NCI-H146 (cell line): ENCODE measurements at regions not wholly inside any gene's neighbourhood (a gene's known extent, or its start where the extent isn't known, plus 50 kb on each side); places are given as distances from the start of the nearest gene placed in this dataset.

ENCODE experiments used
- DNase-seq: peaks from one replicate; lab custom pipeline; 2025; lab: John Stamatoyannopoulos, UW

DNA sequence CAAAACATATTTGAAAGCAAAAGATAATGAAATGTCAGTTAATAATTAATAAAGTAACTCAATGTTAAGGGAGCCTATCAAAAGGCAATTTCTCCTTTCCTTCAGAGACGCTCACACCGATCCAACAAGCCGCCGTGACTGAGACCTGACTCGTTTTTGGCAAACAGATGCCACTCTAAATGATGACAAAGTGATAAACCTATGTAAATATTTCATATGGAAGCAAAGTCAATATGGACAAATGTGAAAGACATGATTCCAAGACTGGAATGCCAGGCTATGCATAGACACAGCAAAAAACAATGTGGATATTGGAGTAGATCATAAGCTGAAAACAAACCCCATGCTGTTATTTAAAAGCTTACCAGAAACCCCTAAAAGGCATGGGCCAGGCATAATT, 137.2 kb upstream of the SUCLG2 start:
- DNase-seq, result no peak

DNA sequence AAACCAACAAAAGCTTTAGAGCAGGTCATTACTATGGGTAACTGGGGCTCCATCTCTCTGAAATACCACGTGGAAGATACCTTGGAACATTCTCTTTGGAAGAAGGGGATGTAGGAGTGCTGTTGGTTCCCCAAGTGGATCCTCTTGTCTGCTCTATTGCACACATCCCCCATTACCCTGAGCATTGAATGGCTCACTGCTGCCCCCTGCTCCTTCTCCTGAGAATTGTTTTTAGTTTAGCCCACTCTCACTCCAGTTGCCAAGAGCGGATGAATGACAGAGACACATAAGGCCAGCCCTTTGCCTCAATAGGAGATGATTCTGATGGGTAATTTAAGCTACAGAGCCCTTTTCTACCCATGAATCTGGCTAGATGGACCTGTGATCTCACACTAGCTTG, 135.6 kb upstream of the SUCLG2 start:
- DNase-seq, result no peak

DNA sequence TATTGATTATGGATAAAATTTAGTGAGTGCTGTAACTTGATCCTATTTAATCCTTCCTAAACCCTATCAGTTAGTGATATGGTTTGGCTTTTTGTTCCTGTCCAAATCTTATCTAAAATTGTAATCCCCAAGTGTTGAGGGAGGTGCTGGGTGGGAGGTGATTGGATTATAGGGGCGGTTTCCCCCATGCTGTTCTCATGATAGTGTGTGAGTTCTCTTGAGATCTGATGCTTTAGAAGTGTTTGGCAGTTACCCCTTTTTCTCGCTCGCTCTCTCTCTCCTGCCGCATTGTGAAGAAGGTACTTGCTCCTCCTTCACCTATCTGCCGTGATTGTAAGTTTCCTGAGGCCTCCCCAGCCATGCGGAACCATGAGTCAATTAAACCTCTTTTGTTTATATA, 134.0 kb upstream of the SUCLG2 start:
- DNase-seq, result no peak

DNA sequence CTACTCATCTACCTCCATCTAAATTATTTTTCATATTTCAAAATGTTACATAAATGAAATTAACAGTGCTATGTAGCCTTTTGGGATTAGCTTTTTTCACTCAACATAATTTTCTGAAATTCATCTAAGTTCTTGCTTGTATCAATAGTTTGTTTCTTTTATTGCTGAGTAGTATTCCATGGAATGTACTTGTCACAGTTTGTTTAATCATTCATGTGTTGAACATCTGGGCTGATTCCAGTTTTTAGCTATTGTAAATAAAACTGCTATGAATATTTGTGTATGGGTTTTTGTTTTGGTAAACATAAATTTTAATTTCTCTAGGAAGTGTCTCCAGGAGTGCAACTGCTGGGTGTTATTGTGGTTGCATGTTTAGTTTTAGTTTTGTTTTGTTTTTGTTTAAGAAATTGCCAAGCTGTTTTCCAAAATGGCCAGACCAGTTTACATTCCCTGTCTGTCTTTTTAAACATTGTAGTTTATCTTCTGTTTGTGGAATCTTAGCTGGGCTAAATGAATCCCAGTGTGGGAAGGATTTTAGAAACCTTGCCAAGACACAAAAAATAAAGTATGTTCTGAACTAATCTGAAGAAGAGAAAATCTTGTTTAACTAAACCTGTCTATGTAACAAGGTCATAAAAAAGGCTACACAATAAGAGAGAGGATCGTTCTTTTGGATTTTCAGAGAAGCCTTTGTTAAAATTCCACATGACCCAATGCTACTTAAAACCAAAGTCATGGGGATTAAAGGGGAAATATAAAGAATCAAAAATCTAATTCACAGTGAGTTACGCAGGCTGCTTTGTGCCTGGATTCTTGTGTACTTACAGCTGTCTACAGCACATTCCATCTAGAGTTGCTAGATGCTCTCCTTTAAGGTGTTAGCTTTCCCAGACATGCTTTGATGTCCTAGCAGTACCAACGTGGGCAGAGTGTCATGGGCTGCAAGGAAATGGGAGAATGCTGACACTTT, 129.2 kb upstream of the SUCLG2 start:
- no peak for DNase-seq

DNA sequence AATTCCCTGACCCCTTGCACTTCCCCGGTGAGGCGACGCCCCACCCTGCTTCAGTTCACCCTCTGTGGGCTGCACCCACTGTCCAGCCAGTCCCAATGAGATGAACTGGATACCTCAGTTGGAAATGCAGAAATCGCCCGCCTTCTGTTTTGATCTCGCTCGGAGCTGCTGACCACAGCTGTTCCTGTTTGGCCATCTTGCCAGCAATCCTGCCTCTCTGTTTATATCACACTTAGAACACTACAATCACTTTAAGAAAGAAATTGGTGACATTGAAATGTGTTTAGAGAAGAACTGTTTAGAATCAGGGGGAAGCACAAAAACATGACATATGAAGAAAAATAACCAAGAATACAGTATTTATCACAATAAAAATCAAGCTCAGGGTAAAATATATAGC, 127.5 kb upstream of the SUCLG2 start:
- no peak for DNase-seq

DNA sequence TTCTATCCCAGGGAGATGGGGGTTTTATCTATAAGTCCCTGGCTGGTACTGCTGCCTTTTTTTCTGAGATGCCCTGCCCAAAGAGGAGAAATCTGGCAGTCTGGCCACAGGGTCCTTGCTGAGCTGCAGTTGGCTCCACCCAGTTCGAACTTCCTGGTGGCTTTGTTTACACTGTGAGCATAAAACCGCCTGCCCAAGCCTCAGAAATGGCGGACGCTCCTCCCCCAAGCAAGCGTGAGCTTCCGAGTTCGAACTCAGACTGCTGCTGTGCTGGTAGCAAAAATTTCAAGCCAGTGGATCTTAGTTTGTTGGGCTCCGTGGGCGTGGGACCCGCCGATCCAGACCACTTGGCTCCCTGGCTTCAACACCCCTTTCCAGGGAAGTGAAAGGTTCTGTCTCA, 126.8 kb upstream of the SUCLG2 start:
- DNase-seq, result peak; percentile 3

DNA sequence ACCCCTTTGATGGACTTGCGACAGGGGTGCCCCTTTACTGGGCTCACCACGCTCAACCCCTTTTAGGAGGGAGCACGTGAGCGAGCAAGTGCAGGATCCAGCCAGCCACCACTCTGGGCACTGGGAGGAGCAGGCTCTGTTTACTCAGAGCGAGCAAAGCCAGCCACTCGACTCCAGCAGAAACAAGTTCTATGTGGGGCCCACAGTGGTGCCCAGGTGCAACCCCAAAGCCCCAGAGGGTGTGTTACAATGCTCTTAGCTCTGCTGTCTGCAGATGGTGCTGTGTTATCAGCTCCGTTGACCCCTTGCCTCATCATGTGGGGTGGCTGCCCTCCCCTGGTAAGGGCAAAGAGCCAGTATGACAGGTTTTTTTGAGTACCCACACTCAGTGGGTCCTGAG, 120.3 kb upstream of the SUCLG2 start:
- no peak for DNase-seq

DNA sequence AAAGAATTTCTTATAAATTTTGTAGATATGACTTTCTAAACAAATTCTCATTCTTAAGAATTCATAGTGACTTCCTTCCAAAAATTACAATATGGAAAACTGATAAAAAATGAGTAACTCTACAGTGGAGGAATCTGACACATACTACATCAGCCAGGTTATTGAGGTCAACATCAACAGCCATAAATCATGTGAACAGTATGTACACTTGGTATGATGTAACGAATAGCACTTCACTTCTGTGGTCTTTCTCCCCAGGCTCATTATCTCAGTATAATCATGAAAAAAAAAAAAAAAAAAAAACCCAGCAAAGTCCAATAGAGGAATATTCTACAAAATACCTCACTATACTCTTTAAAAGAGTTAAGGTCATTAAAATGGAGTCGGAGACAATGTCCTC, 111.2 kb upstream of the SUCLG2 start:
- DNase-seq, result no peak

DNA sequence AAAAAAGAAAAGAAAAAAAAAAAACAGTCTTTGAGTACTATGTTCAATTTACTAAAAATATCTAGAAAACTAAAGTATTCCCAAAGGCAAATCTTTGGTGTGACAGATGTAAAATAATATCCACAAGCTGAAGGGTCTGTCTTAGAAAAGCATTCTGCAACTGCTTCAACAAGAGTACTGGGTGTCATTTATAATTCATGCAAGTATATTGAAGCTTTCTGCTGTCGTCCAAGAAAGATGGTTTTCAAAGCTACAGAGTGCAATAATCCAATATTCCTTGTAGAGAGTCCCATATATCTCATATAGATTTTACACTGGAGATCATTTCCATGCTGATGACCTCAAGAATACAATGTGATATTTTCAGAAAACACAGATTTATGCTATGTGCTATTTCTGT, 90.9 kb upstream of the SUCLG2 start:
- no peak for DNase-seq

DNA sequence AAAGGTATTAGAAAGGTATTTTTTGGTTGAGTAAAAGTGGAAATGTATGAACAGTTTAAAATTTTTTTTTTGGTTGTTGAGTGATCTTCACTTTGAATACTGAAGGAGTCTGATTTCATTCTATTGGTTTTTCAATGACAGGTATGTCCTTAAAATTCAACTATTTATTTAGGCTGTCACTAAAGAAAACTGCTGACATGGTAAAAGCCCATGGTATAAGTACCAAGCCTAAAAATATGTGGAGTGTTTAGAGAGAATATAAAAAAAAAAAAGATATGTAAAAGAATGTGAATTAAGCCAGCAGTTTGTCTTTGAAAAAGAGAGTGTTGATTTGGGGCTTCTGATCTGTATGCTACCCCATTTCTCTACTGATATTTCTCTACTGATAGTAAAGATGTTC, 90.3 kb upstream of the SUCLG2 start:
- no peak for DNase-seq

DNA sequence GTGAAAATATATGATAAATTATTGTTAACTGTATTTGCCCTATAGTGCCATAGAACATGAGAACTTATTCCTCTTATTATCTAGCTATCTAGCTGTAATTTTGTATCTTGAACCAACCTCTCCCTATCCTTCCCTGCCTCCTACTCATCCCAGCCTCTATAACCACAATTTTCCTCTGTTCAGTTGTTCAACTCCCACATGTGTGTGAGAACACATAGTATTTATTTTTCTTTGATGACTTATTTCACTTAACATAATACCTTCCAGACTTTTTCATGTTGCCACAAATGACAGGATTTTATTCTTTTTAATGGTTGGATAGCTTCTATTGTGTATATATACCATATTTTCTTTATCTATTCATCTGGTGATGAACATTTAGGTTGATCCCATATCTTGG, 85.4 kb upstream of the SUCLG2 start:
- no peak for DNase-seq

DNA sequence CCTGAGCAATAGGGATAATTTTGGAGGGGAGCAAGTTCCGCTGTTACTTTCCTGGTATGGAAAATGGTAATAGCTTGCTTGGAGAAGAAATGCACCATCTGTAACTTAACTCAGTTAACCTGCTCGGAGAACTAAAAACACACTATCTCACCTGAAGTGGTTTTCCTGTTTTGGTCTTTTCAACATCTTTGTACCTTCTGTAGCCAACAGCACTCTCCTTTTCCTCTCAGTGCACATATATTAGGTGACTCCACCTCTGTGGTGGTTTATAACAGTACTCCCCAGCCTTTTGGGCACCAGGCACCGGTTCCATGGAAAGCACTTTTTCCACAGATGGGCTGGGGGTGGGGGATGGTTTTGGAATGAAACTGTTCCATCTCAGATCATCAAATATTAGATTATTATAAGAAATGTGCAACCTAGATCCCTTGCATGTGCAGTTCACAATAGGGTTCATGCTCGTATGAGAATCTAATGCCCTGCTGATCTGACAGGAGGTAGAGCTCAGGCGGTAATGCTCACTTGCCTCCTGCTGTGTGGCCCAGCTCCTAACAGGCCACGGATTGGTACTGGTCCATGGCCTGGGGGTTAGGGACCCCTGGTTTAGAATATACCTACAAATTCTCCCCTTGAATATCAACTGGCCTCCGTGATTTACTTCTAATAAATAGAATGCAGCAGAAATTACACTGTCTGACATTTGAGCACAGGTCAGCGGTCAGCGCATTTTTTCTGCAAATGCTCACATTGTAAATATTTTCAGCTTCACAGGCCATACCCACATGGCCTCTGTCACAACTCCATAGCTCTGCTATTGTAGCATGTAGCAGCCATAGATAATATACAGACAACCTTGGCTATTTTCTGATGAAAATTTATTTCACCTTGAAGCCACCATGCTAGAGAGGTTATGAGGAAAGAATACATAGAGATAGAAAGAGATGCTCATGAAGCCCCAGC, 83.8 kb upstream of the SUCLG2 start:
- DNase-seq, result no peak

DNA sequence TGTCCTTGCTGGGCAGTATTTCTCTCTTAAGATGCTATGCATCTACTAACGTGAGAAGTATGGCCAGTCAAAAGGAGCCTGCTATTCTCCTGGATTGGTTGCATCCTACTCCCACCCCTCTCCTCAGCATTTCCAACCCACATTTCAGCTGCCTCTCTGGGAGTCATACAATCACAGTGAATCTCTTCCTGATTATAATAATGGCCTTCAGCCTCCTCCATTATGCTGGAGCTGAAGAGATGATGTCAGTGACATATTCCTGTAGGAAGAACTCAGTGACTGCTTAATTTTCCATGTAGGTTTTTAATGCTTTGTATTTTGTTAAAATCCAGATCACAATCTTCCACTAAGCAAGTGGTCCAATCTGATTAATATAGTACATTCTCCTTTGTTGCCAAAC, 82.7 kb upstream of the SUCLG2 start:
- DNase-seq, result no peak

DNA sequence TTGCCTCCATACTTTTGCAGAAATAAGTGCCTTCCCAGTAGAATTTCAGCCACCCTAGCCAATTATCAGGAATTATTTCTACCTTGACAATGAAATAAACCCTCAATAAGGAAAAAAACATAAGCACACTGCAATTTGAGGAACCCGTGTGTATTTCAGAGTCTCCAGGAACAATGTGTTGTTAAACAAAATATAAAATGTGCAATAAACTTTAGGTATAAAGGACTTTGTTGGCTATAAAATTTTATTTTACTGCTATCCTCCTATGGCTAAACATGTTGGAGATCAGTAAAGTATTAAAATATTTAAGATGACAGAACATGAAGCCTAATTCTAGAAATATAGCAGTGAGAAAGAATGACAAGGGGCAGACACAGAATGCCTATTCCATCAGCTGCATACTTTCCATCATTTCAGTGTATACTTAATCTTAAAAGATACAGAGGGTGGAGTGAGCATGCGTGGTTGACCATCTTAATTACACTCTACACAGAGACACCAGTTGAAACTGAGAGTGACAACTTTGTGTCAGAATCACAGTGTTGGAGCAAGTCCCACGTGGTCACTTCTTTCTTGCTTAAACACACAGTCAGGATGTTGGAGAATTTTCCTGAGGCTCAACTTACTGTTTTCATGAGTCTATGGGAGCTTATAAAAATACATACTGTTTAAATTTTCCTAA, 79.0 kb upstream of the SUCLG2 start:
- DNase-seq, result no peak

DNA sequence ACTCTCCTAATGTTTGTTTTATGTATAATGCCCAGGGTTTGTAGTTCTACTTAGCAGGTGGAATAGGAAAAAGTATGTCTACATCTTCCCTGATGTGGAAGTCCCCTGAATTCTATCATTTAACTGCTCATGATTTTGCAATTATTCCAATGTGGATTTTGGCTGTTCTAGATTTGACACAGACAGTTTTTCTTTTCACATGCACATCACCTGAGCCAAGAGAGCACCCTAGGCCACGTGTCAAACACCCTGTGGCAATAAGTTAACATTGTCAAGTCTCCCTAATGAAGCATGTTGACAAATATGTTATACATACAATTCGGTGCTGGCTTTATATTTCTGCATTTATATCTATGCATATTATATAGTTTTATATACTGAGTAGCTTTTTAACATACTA, 70.0 kb upstream of the SUCLG2 start:
- no peak for DNase-seq

DNA sequence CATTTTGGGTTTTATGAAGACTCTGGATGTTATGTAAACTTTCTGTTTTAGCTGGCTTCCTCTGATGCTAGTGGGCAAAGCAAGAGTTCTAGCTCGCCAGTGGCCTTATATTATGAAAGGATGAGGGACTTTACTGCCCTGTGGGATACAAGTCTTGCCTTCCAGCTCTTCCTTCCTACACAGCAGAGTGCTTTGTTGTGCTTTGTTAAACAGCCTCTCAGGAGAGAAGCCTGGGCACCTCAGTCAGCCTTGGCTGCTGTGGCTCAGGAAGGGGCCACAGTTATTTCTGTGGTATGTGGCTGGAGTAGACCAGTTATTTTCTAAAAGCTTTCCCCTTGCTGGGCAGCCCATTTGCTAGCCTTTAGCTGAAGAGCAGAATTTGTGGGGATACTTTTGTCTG, 69.5 kb upstream of the SUCLG2 start:
- no peak for DNase-seq

DNA sequence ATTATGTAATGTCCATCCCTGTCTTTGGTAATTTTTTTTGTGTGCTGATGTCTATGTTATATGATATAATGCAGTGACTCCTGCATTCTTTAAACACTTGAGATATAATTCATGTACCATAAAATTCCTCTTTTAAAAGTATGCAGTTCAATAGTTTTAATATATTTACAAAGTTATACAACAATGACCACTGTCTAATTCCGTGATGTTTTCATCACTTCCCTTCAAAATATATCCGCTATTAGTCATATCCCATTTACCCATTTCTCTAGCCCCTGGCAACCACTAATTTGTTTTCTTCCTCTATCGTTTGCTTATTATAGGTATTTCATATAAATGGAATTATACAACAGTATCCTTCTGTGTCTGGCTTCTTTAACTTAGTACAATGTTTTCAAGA, 64.9 kb upstream of the SUCLG2 start:
- DNase-seq, result no peak

DNA sequence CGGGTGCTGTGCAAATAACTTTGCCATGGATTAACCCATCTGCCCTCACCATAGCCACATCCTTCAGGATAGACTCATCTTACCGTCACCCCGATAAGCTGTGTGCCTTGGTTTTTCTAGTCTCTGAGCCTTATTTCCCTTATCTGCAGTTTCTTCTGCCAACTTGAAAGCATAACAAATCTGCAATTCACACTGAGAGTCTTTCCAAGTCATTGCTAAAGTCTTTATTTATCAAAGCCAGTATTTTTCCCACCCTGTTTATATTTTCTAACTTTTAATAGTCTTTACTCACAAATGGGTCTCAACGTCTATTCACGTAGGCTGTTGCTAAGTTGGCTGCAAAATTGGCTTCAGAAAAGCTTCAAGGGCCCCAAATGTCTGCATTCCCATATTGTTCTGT, 61.6 kb upstream of the SUCLG2 start:
- DNase-seq, result no peak

DNA sequence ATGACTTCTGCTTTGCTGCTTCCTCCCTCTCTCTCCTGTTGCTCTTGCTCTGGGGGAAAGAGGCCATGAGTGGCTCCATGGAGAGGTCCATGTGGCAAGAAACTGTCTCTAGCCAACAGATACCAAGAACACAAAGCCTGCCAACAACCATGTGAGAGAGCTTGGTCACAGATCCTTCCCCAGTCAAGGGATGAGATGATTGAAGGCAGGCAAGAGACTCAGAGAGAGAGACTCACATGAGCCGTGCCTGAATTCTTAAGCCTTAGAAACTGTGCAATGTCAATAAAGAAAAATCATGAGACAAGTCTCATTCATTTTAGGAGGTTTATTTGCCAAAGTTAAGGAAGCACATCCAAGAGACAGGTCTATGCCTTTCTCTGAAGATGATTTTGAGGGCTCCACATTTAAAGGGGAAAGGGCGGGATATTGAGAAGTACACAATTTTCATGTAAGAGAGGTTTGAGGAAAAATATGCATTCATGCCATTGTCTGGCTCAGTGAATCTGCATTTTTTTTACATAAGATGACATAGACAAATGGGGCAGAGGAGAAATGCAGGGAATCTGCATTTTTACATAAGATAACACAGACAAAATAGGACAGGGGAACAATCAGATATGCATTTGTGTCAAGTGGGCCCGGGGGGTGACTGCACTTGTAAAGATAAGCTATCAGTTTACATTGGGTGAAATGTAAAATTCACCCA, 59.5 kb upstream of the SUCLG2 start:
- no peak for DNase-seq

DNA sequence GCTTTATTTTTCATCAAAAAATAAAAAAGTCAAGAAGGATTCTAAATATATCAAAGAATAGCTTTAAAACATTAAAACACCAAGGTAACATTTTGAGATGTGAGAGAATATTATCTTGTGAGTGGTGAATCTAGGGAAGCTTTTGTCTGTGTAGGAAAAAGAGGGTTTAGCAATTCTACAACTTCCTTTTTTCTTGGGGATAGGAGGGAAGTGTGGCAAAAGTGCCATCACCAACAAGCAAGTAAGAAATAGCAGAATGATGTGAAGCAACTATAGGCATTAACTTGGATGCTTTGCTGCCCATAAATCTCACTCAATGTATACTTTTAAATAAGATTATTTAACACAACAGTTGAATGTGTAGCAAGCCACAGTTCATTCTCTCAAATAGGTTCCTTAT, 57.8 kb upstream of the SUCLG2 start:
- DNase-seq, result no peak

DNA sequence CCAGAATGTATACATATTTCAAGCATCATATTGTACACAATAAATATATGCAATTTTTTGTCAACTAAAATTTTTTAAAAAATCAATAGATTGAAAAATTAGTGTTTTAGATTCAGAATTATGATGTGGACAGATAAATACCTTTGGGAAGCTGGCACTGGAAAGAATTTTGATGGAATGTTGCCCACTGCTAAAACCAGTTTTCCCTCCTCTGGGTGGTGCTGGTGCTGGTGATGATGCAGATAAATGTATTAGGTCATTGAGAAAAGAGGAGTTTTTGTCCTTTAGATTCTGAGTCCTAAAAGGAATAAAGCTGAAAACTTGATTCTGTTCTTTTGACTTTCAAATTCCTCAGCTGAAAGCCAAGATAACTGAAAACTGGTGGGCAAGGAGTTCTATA, 56.0 kb upstream of the SUCLG2 start:
- no peak for DNase-seq

DNA sequence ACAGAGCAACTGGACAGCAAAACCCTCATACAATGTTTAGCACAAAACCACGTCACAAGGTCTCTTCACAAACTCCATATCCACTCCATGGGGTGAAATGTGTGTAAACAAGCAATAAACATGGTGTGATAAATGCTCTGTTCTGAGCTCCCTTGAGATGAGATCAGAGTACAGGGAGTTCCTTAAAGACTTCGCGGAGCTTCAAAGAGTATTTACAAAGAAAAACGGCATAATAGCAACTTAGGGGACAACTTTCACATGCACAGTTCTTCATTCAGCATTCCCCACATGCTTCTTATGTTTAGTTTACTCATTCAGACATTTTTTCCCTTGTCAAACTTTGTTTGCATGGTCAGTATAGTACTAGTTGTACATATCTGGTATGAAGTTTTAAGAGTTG, 52.5 kb upstream of the SUCLG2 start:
- no peak for DNase-seq
